H1 (cell line): ENCODE measurements at regions not wholly inside any gene's neighbourhood (a gene's known extent, or its start where the extent isn't known, plus 50 kb on each side); places are given as distances from the start of the nearest gene placed in this dataset.

ENCODE experiments used
- CHD1 ChIP-seq: IDR thresholded peaks from 2 replicates; pipeline ENCODE4 v1.6.1; 2012; ENCODE audit warnings: low read depth, low read length, improper control_type of control experiment
- GABPA ChIP-seq: IDR thresholded peaks from 2 replicates; pipeline ENCODE4 v1.6.1; 2011; ENCODE audit warnings: mild to moderate bottlenecking, low read length, moderate library complexity, borderline replicate concordance; ENCODE audit not compliant: insufficient read depth
- KDM4A ChIP-seq: IDR thresholded peaks from one replicate; pipeline ENCODE4 v1.7.1; 2012; ENCODE audit warnings: low read depth, mild to moderate bottlenecking, moderate library complexity, low read length, inconsistent platforms; ENCODE audit not compliant: severe bottlenecking
- RAD21 ChIP-seq, 2 experiments: IDR thresholded peaks in 1 of 2; conservative IDR thresholded peaks in 1 of 2; 2 replicates each; pipeline ENCODE4 v1.6.1; 2011; ENCODE audit warnings: low read depth in 2 of 2, low read length in 2 of 2, improper control_type of control experiment in 1 of 2, inconsistent platforms in 1 of 2, mild to moderate bottlenecking in 1 of 2, moderate library complexity in 1 of 2
- RFX5 ChIP-seq: IDR thresholded peaks from 2 replicates; pipeline ENCODE4 v1.6.1; 2011; ENCODE audit warnings: low read depth, low read length, improper control_type of control experiment, borderline replicate concordance
- SP2 ChIP-seq: IDR thresholded peaks from 2 replicates; pipeline ENCODE4 v1.6.1; 2012; ENCODE audit warnings: mild to moderate bottlenecking, low read length, inconsistent platforms
- TCF12 ChIP-seq: IDR thresholded peaks from 2 replicates; pipeline ENCODE4 v1.6.1; 2011; ENCODE audit warnings: low read depth, mild to moderate bottlenecking, low read length
- TF ChIP-seq, protein P1 (sequence below): fragments of 300-600 bp; sonication (generic); IDR thresholded peaks from 2 replicates; pipeline ENCODE4 v1.7.1; 2012; ENCODE audit warnings: low read length, moderate library complexity, mild to moderate bottlenecking, inconsistent platforms; ENCODE audit not compliant: insufficient replicate concordance
- TF ChIP-seq, protein P2 (sequence below), 3 experiments: IDR thresholded peaks; 1 replicate in 2 of 3; 2 replicates in 1 of 3; pipeline versions ENCODE4 v1.5.1 to v1.6.1; 2011; ENCODE audit warnings: low read length in 3 of 3, mild to moderate bottlenecking in 3 of 3, inconsistent platforms in 2 of 3, low read depth in 1 of 3, moderate library complexity in 1 of 3; ENCODE audit not compliant: insufficient read depth in 1 of 3; ENCODE audit errors: control extremely low read depth in 1 of 3

DNA sequence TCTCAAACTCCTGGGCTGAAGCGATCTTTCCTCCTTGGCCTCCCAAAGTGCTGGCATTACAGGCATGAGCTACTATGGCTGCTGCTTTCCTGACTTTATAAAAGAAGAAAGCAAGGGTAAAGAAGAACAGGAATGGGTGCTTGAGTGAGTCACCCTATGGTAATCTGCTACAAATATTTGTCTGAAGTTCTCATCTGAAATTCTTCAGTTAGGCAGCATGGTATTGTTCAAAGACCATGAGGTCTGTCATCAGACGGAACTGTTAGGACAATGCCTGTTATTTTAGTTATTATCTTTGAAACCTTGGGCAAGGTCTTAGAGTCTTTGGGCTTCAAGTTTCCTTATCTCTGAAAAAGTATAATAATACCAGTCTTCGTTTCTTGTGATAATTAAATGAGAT, 695.8 kb downstream of the RNF144A start (continued):
- TF ChIP-seq, protein P1, sequence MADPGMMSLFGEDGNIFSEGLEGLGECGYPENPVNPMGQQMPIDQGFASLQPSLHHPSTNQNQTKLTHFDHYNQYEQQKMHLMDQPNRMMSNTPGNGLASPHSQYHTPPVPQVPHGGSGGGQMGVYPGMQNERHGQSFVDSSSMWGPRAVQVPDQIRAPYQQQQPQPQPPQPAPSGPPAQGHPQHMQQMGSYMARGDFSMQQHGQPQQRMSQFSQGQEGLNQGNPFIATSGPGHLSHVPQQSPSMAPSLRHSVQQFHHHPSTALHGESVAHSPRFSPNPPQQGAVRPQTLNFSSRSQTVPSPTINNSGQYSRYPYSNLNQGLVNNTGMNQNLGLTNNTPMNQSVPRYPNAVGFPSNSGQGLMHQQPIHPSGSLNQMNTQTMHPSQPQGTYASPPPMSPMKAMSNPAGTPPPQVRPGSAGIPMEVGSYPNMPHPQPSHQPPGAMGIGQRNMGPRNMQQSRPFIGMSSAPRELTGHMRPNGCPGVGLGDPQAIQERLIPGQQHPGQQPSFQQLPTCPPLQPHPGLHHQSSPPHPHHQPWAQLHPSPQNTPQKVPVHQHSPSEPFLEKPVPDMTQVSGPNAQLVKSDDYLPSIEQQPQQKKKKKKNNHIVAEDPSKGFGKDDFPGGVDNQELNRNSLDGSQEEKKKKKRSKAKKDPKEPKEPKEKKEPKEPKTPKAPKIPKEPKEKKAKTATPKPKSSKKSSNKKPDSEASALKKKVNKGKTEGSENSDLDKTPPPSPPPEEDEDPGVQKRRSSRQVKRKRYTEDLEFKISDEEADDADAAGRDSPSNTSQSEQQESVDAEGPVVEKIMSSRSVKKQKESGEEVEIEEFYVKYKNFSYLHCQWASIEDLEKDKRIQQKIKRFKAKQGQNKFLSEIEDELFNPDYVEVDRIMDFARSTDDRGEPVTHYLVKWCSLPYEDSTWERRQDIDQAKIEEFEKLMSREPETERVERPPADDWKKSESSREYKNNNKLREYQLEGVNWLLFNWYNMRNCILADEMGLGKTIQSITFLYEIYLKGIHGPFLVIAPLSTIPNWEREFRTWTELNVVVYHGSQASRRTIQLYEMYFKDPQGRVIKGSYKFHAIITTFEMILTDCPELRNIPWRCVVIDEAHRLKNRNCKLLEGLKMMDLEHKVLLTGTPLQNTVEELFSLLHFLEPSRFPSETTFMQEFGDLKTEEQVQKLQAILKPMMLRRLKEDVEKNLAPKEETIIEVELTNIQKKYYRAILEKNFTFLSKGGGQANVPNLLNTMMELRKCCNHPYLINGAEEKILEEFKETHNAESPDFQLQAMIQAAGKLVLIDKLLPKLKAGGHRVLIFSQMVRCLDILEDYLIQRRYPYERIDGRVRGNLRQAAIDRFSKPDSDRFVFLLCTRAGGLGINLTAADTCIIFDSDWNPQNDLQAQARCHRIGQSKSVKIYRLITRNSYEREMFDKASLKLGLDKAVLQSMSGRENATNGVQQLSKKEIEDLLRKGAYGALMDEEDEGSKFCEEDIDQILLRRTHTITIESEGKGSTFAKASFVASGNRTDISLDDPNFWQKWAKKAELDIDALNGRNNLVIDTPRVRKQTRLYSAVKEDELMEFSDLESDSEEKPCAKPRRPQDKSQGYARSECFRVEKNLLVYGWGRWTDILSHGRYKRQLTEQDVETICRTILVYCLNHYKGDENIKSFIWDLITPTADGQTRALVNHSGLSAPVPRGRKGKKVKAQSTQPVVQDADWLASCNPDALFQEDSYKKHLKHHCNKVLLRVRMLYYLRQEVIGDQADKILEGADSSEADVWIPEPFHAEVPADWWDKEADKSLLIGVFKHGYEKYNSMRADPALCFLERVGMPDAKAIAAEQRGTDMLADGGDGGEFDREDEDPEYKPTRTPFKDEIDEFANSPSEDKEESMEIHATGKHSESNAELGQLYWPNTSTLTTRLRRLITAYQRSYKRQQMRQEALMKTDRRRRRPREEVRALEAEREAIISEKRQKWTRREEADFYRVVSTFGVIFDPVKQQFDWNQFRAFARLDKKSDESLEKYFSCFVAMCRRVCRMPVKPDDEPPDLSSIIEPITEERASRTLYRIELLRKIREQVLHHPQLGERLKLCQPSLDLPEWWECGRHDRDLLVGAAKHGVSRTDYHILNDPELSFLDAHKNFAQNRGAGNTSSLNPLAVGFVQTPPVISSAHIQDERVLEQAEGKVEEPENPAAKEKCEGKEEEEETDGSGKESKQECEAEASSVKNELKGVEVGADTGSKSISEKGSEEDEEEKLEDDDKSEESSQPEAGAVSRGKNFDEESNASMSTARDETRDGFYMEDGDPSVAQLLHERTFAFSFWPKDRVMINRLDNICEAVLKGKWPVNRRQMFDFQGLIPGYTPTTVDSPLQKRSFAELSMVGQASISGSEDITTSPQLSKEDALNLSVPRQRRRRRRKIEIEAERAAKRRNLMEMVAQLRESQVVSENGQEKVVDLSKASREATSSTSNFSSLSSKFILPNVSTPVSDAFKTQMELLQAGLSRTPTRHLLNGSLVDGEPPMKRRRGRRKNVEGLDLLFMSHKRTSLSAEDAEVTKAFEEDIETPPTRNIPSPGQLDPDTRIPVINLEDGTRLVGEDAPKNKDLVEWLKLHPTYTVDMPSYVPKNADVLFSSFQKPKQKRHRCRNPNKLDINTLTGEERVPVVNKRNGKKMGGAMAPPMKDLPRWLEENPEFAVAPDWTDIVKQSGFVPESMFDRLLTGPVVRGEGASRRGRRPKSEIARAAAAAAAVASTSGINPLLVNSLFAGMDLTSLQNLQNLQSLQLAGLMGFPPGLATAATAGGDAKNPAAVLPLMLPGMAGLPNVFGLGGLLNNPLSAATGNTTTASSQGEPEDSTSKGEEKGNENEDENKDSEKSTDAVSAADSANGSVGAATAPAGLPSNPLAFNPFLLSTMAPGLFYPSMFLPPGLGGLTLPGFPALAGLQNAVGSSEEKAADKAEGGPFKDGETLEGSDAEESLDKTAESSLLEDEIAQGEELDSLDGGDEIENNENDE = no peak
- TF ChIP-seq TCF12 (no peak), CHD1 (no peak), GABPA (no peak), RFX5 (no peak), SP2 (no peak), RAD21 (IDR thresholded peaks at IDR 0.05 in 1 of 2, conservative IDR thresholded peaks at IDR 0.05 in 1 of 2; ENCODE audit: low read depth in 2 of 2, low read length in 2 of 2) (no peak), KDM4A (no peak)
- TF ChIP-seq, protein P2, sequence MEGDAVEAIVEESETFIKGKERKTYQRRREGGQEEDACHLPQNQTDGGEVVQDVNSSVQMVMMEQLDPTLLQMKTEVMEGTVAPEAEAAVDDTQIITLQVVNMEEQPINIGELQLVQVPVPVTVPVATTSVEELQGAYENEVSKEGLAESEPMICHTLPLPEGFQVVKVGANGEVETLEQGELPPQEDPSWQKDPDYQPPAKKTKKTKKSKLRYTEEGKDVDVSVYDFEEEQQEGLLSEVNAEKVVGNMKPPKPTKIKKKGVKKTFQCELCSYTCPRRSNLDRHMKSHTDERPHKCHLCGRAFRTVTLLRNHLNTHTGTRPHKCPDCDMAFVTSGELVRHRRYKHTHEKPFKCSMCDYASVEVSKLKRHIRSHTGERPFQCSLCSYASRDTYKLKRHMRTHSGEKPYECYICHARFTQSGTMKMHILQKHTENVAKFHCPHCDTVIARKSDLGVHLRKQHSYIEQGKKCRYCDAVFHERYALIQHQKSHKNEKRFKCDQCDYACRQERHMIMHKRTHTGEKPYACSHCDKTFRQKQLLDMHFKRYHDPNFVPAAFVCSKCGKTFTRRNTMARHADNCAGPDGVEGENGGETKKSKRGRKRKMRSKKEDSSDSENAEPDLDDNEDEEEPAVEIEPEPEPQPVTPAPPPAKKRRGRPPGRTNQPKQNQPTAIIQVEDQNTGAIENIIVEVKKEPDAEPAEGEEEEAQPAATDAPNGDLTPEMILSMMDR (IDR thresholded peaks at IDR 0.05; ENCODE audit: control extremely low read depth in 1 of 3, insufficient read depth in 1 of 3, low read depth in 1 of 3, low read length in 3 of 3) = no peak
